DND-41 (cell line): ENCODE measurements at regions not wholly inside any gene's neighbourhood (a gene's known extent, or its start where the extent isn't known, plus 50 kb on each side); places are given as distances from the start of the nearest gene placed in this dataset.

Source experiments
- ATAC-seq: fragments of 200-7000 bp; cut with Tn5 transposase; 3 replicates; pipeline ENCODE4 v1.9.1; 2021; ENCODE audit warnings: low read depth; ENCODE audit not compliant: insufficient read depth
- DNase-seq: peaks from one replicate; pipeline ENCODE4 v3.0.0-alpha.2; 2020
- H2AFZ ChIP-seq: 2 replicates; pipeline ENCODE4 v1.6.0; 2012; ENCODE audit warnings: low read depth, low read length
- H3K27ac ChIP-seq: 2 replicates; pipeline ENCODE4 v1.5.1; 2012; ENCODE audit warnings: low read length, inconsistent platforms
- H3K27me3 ChIP-seq: fragments of 200-600 bp; sonication (generic); 2 replicates; pipeline ENCODE4 v1.6.0; 2012; ENCODE audit warnings: low read length, mild to moderate bottlenecking, inconsistent platforms; ENCODE audit not compliant: insufficient read depth, poor library complexity
- H3K36me3 ChIP-seq: 2 replicates; pipeline ENCODE4 v1.5.1; 2012; ENCODE audit warnings: low read length, inconsistent platforms; ENCODE audit not compliant: insufficient read depth
- H3K4me1 ChIP-seq: 2 replicates; pipeline ENCODE4 v1.5.1; 2012; ENCODE audit warnings: mild to moderate bottlenecking, low read length; ENCODE audit not compliant: insufficient read depth
- H3K4me2 ChIP-seq: 2 replicates; pipeline ENCODE4 v1.6.0; 2012; ENCODE audit warnings: mild to moderate bottlenecking, moderate library complexity, low read length, inconsistent platforms; ENCODE audit not compliant: insufficient read depth
- H3K4me3 ChIP-seq, 2 experiments: fragments of 200-600 bp in 1 of 2; shearing (Covaris generic) in 1 of 2; 2 replicates each; pipeline ENCODE4 v1.5.1; 2012 to 2016; ENCODE audit warnings: inconsistent platforms in 2 of 2, low read length in 2 of 2, mild to moderate bottlenecking in 2 of 2, low read depth in 1 of 2, moderate library complexity in 1 of 2
- H3K79me2 ChIP-seq: 2 replicates; pipeline ENCODE4 v1.6.0; 2012; ENCODE audit warnings: low read length, inconsistent platforms; ENCODE audit not compliant: insufficient read depth
- H3K9ac ChIP-seq: 2 replicates; pipeline ENCODE4 v1.6.0; 2012; ENCODE audit warnings: low read depth, mild to moderate bottlenecking, inconsistent platforms, low read length, moderate library complexity
- H3K9me3 ChIP-seq: 2 replicates; pipeline ENCODE4 v1.5.1; 2012; ENCODE audit warnings: low read length, moderate library complexity, mild to moderate bottlenecking, inconsistent platforms; ENCODE audit not compliant: insufficient read depth, severe bottlenecking
- H4K20me1 ChIP-seq: 2 replicates; pipeline ENCODE4 v1.6.0; 2012; ENCODE audit warnings: low read length; ENCODE audit not compliant: insufficient read depth
- EZH2 ChIP-seq: IDR thresholded peaks from 3 replicates; pipeline ENCODE4 v1.6.1; 2012; ENCODE audit warnings: borderline replicate concordance, low read depth, mild to moderate bottlenecking, moderate library complexity, low read length, inconsistent platforms; ENCODE audit not compliant: severe bottlenecking
- TF ChIP-seq, protein P1 (sequence below): IDR thresholded peaks from 2 replicates; pipeline ENCODE4 v1.5.1; 2012; ENCODE audit warnings: borderline replicate concordance, low read length, moderate library complexity, mild to moderate bottlenecking; ENCODE audit not compliant: poor library complexity, severe bottlenecking; ENCODE audit errors: extremely low read depth

DNA sequence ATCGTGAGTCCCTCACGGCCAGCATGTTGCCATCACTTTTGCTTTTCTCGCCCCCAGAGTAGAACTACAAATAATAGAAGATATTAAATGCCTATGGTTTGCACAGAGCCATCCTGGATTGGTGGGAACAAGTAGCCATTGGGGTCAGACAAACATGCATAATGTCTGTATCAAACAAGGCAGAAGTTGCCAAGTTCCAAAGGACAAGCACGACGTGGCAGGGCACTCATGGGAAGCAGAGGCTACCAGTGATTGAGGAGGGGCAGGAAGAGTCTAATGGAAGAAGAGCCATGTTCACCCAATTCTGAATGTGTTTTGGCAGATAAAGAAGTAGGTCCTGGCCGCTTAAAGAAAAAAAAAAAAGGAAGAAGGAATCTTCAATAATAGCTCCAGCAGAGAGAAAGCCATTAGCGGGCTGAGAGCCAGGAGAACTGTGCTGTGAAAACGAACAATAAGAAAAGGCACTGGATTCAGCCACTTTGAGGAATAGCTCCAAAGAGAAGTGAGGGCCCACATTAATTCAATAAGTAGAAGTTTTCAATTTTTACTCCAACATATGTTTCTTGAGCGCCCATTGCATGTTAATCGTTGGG, 153.7 kb upstream of the ADCY2 start:
- no peak for TF ChIP-seq EZH2
- TF ChIP-seq, protein P1, sequence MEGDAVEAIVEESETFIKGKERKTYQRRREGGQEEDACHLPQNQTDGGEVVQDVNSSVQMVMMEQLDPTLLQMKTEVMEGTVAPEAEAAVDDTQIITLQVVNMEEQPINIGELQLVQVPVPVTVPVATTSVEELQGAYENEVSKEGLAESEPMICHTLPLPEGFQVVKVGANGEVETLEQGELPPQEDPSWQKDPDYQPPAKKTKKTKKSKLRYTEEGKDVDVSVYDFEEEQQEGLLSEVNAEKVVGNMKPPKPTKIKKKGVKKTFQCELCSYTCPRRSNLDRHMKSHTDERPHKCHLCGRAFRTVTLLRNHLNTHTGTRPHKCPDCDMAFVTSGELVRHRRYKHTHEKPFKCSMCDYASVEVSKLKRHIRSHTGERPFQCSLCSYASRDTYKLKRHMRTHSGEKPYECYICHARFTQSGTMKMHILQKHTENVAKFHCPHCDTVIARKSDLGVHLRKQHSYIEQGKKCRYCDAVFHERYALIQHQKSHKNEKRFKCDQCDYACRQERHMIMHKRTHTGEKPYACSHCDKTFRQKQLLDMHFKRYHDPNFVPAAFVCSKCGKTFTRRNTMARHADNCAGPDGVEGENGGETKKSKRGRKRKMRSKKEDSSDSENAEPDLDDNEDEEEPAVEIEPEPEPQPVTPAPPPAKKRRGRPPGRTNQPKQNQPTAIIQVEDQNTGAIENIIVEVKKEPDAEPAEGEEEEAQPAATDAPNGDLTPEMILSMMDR = no peak
- Histone ChIP-seq H3K79me2 (no peaks in the 10 kb centered on the region), H3K9me3 (no peaks in the 10 kb centered on the region), H3K9ac (no peak overlapping the region), H2AFZ (no peak overlapping the region), H3K4me1 (no peaks in the 10 kb centered on the region), H3K36me3 (no peaks in the 10 kb centered on the region), H3K4me2 (no peak overlapping the region), H3K4me3 (no peak overlapping the region), H3K27ac (no peak overlapping the region), H3K27me3 (no peaks in the 10 kb centered on the region), H4K20me1 (no peaks in the 10 kb centered on the region)
- ATAC-seq (no peak), DNase-seq (no peak)

DNA sequence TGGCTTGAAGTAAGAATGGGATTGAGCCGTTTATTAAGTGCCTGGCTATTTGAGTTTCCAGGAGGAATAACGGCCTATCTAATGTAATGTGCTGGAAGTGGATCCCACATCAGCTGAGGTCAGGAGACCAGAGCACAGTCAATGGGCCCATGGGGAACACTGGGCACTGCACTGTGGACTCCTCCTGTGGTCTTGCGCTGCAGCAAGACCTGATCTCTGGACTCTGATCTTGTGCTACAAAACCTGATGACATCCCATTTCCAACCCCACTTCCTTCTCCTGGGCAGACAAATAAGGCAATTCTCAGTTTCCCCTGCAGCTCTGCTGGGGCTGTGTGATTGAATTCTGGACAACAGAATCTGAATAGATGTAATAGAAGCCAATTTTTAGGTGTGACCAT, 151.7 kb upstream of the ADCY2 start:
- Histone ChIP-seq H3K9ac (no peak overlapping the region), H2AFZ (no peak overlapping the region), H3K9me3 (no peaks in the 10 kb centered on the region), H3K79me2 (no peaks in the 10 kb centered on the region), H3K27me3 (no peaks in the 10 kb centered on the region), H3K36me3 (no peaks in the 10 kb centered on the region), H3K27ac (no peak overlapping the region), H3K4me2 (no peak overlapping the region), H3K4me1 (no peaks in the 10 kb centered on the region), H3K4me3 (no peak overlapping the region), H4K20me1 (no peaks in the 10 kb centered on the region)
- TF ChIP-seq, protein P1 = no peak
- no peak for TF ChIP-seq EZH2
- no peak for DNase-seq
- no peak for ATAC-seq

DNA sequence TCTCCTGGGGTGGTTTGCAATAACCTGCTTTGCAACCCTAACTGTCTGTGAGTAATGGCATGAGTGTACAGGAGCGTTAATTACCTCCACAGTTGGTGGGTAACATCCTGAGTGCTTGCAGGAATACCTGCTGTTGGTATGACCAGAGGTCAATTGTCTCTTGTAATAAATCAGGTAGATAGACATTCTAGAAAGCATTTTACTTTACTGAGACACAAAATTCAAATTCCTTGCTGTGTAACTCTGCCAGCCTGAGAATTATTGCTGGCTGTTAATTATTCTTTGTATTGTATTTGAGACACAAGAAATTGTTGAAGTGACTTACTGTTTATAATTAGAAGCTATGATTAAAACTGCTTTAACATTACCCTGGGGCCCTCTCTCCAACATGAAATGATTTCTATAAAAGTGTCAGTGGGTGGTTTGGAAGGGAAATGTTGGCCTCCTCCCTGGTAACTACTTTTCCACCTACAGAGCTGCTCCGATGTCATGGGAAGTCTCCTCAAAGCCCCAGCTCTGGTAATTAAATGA, 150.8 kb upstream of the ADCY2 start:
- no peaks in the 10 kb centered on the region for H3K79me2 ChIP-seq
- ATAC-seq (no peak), DNase-seq (no peak)
- no peak for TF ChIP-seq EZH2
- TF ChIP-seq, protein P1 = no peak
- no peaks in the 10 kb centered on the region for H4K20me1 ChIP-seq
- H3K27ac ChIP-seq = no peak overlapping the region
- no peaks in the 10 kb centered on the region for H3K4me1 ChIP-seq
- no peak overlapping the region for H3K4me2 ChIP-seq
- H2AFZ ChIP-seq = no peak overlapping the region
- H3K27me3 ChIP-seq = no peaks in the 10 kb centered on the region
- no peaks in the 10 kb centered on the region for H3K9me3 ChIP-seq
- H3K4me3 ChIP-seq = no peak overlapping the region
- H3K36me3 ChIP-seq = no peaks in the 10 kb centered on the region
- H3K9ac ChIP-seq = no peak overlapping the region
